NCI-H82 treated with DMSO at 0.1 percent for 48 hours (cell line): ENCODE measurements at regions not wholly inside any gene's neighbourhood (a gene's known extent, or its start where the extent isn't known, plus 50 kb on each side); places are given as distances from the start of the nearest gene placed in this dataset.
A peak's percentile ranks its signal among the peaks of the same experiment; 100 is the strongest.

ENCODE experiments used
- DNase-seq: peaks from one replicate; lab custom pipeline; 2025; ENCODE audit not compliant: unreplicated experiment; lab: John Stamatoyannopoulos, UW

- no peak for DNase-seq
Observed at GRCh38 chr7:21028186-21028585, 241.5 kb upstream of the SP8 start.

GRCh38 chr7:21028599-21028998 is 241.9 kb upstream of the SP8 start:
- DNase-seq = no peak

GRCh38 chr7:21029006-21029405 is 242.3 kb upstream of the SP8 start:
- no peak for DNase-seq

GRCh38 chr7:21030237-21030871 is 243.7 kb upstream of the SP8 start:
- DNase-seq = no peak

- DNase-seq = no peak
Observed at GRCh38 chr7:21041252-21041651, 254.6 kb upstream of the SP8 start.

GRCh38 chr7:21041666-21042065 is 255.0 kb upstream of the SP8 start:
- DNase-seq = no peak

GRCh38 chr7:21044384-21044783 is 257.7 kb upstream of the SP8 start:
- DNase-seq = no peak

GRCh38 chr7:21044913-21045568 is 258.4 kb upstream of the SP8 start:
- no peak for DNase-seq

GRCh38 chr7:21051865-21052264 is 265.2 kb upstream of the SP8 start:
- no peak for DNase-seq

GRCh38 chr7:21054427-21055112 is 267.9 kb upstream of the SP8 start:
- no peak for DNase-seq

- DNase-seq = no peak
Observed at GRCh38 chr7:21059069-21059468, 272.4 kb upstream of the SP8 start.

- DNase-seq = no peak
Observed at GRCh38 chr7:21063106-21063505, 276.4 kb upstream of the SP8 start.

- DNase-seq = no peak
Observed at GRCh38 chr7:21064698-21065648, 278.3 kb upstream of the SP8 start.

- no peak for DNase-seq
Observed at GRCh38 chr7:21066221-21066620, 279.5 kb upstream of the SP8 start.

- no peak for DNase-seq
Observed at GRCh38 chr7:21067216-21067615, 280.5 kb upstream of the SP8 start.

GRCh38 chr7:21070571-21071090 is 283.9 kb upstream of the SP8 start:
- DNase-seq = no peak

- DNase-seq = no peak
Observed at GRCh38 chr7:21071561-21072501, 285.1 kb upstream of the SP8 start.

GRCh38 chr7:21076054-21076453 is 289.4 kb upstream of the SP8 start:
- DNase-seq = peak; percentile 7

- no peak for DNase-seq
Observed at GRCh38 chr7:21076574-21076973, 289.9 kb upstream of the SP8 start.

GRCh38 chr7:21077602-21078001 is 290.9 kb upstream of the SP8 start:
- DNase-seq = no peak
